Endothelial cell (in vitro differentiated cells): ENCODE measurements at regions not wholly inside any gene's neighbourhood (a gene's known extent, or its start where the extent isn't known, plus 50 kb on each side); places are given as distances from the start of the nearest gene placed in this dataset.

Experiments used
- DNase-seq: peaks from one replicate; pipeline ENCODE4 v3.0.0; 2021; ENCODE audit warnings: low spot score
- H3K27ac Mint-ChIP-seq: one replicate; pipeline ENCODE4 v1.8.0; 2021; ENCODE audit warnings: mixed read lengths, inconsistent platforms; ENCODE audit not compliant: unreplicated experiment
- H3K27me3 Mint-ChIP-seq: one replicate; pipeline ENCODE4 v1.8.0; 2021; ENCODE audit warnings: mild to moderate bottlenecking, moderate library complexity, mixed read lengths, inconsistent platforms; ENCODE audit not compliant: unreplicated experiment
- H3K36me3 Mint-ChIP-seq: one replicate; pipeline ENCODE4 v1.8.0; 2021; ENCODE audit warnings: mild to moderate bottlenecking, low read depth, mixed read lengths, inconsistent platforms; ENCODE audit not compliant: unreplicated experiment
- H3K4me1 Mint-ChIP-seq: one replicate; pipeline ENCODE4 v1.8.0; 2021; ENCODE audit warnings: mild to moderate bottlenecking, mixed read lengths, inconsistent platforms; ENCODE audit not compliant: unreplicated experiment
- H3K4me3 Mint-ChIP-seq: one replicate; pipeline ENCODE4 v1.8.0; 2021; ENCODE audit warnings: mild to moderate bottlenecking, mixed read lengths, inconsistent platforms; ENCODE audit not compliant: unreplicated experiment
- H3K9me3 Mint-ChIP-seq: one replicate; pipeline ENCODE4 v1.8.0; 2021; ENCODE audit warnings: mixed read lengths, inconsistent platforms; ENCODE audit not compliant: unreplicated experiment
- TF ChIP-seq, protein P1 (sequence below): fragments of 200-600 bp; sonication (generic); IDR thresholded peaks from one replicate; pipeline ENCODE4 v1.5.0; 2021; ENCODE audit warnings: antibody characterized with exemption; ENCODE audit not compliant: unreplicated experiment

DNA sequence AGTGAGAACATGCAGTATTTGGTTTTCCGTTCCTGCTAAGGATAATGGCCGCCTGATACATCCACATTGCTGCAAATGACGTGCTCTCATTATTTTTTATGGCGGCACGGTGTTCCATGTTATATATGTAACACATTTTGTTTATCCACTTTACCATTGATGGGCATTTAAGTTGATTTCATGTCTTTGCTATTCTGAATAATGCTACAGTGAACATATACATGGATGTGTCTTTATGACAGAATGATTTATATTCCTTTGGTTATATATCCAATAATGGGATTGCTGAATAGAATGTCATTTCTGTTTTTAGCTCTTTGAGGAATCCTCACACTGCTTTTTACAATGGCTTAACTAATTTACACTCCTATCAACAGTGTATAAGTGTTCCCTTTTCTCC, 1223.2 kb downstream of the RAPGEF2 start:
- TF ChIP-seq, protein P1, sequence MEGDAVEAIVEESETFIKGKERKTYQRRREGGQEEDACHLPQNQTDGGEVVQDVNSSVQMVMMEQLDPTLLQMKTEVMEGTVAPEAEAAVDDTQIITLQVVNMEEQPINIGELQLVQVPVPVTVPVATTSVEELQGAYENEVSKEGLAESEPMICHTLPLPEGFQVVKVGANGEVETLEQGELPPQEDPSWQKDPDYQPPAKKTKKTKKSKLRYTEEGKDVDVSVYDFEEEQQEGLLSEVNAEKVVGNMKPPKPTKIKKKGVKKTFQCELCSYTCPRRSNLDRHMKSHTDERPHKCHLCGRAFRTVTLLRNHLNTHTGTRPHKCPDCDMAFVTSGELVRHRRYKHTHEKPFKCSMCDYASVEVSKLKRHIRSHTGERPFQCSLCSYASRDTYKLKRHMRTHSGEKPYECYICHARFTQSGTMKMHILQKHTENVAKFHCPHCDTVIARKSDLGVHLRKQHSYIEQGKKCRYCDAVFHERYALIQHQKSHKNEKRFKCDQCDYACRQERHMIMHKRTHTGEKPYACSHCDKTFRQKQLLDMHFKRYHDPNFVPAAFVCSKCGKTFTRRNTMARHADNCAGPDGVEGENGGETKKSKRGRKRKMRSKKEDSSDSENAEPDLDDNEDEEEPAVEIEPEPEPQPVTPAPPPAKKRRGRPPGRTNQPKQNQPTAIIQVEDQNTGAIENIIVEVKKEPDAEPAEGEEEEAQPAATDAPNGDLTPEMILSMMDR: no peak
- Mint-ChIP-seq H3K4me3 (no peak overlapping the region), H3K27me3 (peaks cover 2% of the 10 kb centered on the region), H3K4me1 (no peaks in the 10 kb centered on the region), H3K27ac (no peak overlapping the region), H3K9me3 (no peaks in the 10 kb centered on the region), H3K36me3 (no peaks in the 10 kb centered on the region)
- no peak for DNase-seq

DNA sequence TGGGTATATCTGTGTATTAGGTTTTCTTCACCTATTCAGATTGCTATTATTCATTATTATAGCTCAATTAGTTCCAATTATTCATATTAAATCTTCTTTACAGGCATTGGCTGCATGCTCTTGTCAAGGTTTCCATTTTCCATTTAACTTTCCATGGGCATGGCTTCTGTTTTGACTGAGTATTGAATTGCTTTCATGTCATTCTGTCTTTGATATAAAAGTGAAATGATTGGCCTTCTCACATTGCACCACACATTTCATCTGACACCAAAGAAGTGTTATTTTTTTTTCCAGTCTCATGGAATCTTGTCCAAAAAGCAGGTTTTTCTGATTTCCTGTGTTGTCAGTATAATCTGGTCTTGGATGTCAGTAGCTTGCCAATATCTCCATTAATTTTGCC, 1244.3 kb downstream of the RAPGEF2 start:
- no peak overlapping the region for H3K27ac Mint-ChIP-seq
- H3K9me3 Mint-ChIP-seq: no peaks in the 10 kb centered on the region
- no peaks in the 10 kb centered on the region for H3K36me3 Mint-ChIP-seq
- no peak overlapping the region for H3K4me3 Mint-ChIP-seq
- DNase-seq: no peak
- no peaks in the 10 kb centered on the region for H3K27me3 Mint-ChIP-seq
- TF ChIP-seq, protein P1: no peak
- H3K4me1 Mint-ChIP-seq: no peaks in the 10 kb centered on the region

DNA sequence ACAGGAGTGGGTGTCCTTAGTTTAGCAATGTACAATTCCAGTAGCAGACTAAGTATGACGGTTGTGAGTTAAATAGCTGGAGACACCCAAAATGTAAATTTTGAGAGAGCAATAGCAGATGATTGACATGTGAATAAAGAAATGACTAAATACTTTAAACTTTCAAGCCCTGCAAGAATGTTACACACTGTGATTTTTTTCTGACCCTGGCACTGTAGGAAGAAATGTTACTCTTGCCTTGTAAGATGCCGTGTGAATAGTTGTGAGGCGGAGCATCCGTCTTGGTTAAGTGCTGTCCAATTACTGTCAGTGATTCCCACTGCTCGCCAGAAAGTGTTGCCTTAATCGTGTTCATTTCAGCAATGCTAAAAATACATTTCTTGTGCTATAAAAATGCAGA, 1248.1 kb downstream of the RAPGEF2 start:
- DNase-seq: no peak
- no peak overlapping the region for H3K27ac Mint-ChIP-seq
- H3K4me3 Mint-ChIP-seq: no peak overlapping the region
- TF ChIP-seq, protein P1: no peak
- H3K9me3 Mint-ChIP-seq: no peaks in the 10 kb centered on the region
- no peaks in the 10 kb centered on the region for H3K27me3 Mint-ChIP-seq
- no peaks in the 10 kb centered on the region for H3K36me3 Mint-ChIP-seq
- no peaks in the 10 kb centered on the region for H3K4me1 Mint-ChIP-seq

DNA sequence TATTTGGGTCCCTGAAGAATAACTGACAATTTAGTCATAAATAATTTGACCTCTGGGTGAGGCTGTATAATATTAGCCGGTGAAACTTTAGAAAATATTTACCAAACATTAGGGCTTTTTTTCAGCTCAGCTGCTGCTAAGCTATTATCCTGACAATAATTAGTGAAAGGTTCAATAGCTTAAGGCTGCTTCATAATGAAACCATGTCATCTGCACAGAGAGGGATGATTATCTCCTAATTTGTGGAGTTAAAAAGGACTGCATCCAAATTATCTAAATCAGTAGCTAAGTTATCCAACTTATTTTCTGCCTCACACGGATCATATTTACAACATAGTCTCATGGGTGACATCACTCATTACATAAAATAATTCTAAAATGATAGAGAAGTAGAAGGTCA, 1249.8 kb downstream of the RAPGEF2 start:
- no peak overlapping the region for H3K27ac Mint-ChIP-seq
- TF ChIP-seq, protein P1: no peak
- H3K4me3 Mint-ChIP-seq: no peak overlapping the region
- DNase-seq: no peak
- H3K4me1 Mint-ChIP-seq: no peaks in the 10 kb centered on the region
- no peaks in the 10 kb centered on the region for H3K9me3 Mint-ChIP-seq
- no peaks in the 10 kb centered on the region for H3K36me3 Mint-ChIP-seq
- no peaks in the 10 kb centered on the region for H3K27me3 Mint-ChIP-seq

DNA sequence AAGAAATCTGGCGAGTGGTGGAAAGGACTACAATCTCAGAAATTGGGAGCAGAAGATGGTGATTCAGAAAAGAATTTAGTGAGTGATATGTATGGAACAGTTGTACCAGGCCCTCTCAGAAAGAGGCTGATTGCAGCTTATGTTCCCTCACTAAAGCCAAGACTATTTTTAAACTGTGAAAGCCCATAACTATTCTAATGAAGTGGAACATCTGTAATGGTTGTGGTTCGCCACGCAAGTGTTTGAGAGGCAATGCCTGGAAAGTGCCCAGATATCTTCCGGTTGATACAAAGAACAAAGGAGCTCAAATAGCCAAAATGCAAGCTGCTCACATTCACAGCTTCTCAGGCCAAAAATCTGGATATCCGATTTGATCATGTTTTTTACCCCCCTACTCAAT, 1250.7 kb downstream of the RAPGEF2 start:
- no peak for DNase-seq

More for the DNA sequence above, 1250.7 kb downstream of the RAPGEF2 start:
- Mint-ChIP-seq H3K27ac (no peak overlapping the region), H3K27me3 (no peaks in the 10 kb centered on the region), H3K4me3 (no peak overlapping the region), H3K4me1 (no peaks in the 10 kb centered on the region), H3K9me3 (no peaks in the 10 kb centered on the region), H3K36me3 (no peaks in the 10 kb centered on the region)
- TF ChIP-seq, protein P1: no peak
